ENCODE measurements at regions not wholly inside any gene's neighbourhood (a gene's known extent, or its start where the extent isn't known, plus 50 kb on each side); places are given as distances from the start of the nearest gene placed in this dataset.
"Not testable (repeated sequence)": the region's sequence is repeated elsewhere in the genome, so short reads cannot be mapped to it uniquely, and the experiment has no call there.

DNA sequence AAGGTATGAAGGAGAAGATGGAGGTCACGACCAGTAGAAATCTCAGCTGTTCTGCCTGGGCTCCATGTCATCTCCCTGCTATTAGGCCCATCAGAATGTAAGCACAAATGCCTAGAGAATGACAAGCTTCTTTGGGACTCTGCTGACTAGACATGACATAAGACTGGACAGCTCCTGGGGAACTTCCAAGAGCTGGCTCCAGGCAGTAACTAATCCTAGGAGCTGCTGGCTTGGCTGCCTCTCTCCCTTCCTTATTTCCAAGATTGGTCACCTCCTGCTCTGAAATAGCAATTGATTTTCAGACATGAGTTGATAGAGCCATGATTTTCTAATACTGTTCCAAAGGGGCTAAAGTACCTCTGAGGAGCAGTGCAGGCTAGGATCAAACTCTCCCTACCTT, 57.5 kb upstream of the TP53BP2 start:
- H3K4me1 ChIP-seq (ENCODE audit: control insufficient read depth, insufficient read depth, low read length, unreplicated experiment); H3K79me2 ChIP-seq (ENCODE audit: control insufficient read depth, insufficient read depth, low read length, unreplicated experiment); H3K27ac ChIP-seq (ENCODE audit: low read depth, low read length); H3K4me3 ChIP-seq (ENCODE audit: low read depth, low read length); H3K27me3 ChIP-seq (ENCODE audit: insufficient read depth, low read length); H3K36me3 ChIP-seq (ENCODE audit: insufficient read depth, low read length); H2AFZ ChIP-seq (ENCODE audit: low read length, unreplicated experiment): not testable (repeated sequence)

DNA sequence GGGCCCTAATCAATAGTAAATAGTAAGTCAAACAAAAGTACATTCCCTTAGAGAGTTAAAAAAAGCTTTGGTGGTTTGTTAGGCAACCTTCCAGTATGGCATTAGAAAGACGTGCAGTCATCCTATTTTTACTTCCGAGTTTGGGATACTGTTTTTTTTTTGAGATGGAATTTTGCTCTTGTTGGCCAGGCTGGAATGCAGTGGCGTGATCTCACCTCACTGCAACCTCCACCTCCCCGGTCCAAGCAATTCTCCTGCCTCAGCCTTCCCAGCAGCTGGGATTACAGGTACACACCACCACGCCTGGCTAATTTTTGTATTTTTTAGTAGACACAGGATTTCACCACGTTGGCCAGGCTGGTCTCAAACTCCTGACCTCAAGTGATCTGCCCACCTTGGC, 54.0 kb upstream of the TP53BP2 start:
- H3K36me3 ChIP-seq (ENCODE audit: insufficient read depth, low read length); H3K4me3 ChIP-seq (ENCODE audit: low read depth, low read length); H3K4me1 ChIP-seq (ENCODE audit: control insufficient read depth, insufficient read depth, low read length, unreplicated experiment); H3K27me3 ChIP-seq (ENCODE audit: insufficient read depth, low read length); H3K27ac ChIP-seq (ENCODE audit: low read depth, low read length); H2AFZ ChIP-seq (ENCODE audit: low read length, unreplicated experiment); H3K79me2 ChIP-seq (ENCODE audit: control insufficient read depth, insufficient read depth, low read length, unreplicated experiment): not testable (repeated sequence)

DNA sequence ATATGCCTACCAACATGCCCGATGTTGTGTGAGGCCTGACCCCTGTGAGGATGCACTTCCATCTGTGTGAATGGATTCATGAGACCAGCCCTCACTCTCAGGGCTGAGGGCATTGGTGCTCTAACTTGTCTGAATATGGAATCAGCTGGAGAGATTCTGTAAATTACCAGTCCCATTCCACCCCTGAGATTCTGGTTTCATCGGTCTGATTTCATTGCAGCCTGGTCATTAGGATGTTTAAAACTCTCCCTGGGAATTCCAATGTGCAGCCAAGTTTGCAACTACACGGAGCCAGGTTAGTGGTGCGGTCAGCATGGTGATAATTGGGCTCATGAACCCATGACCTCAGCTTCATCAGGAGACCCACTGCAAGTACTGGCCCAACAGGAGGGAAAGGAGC, 51.4 kb upstream of the TP53BP2 start:
- H2AFZ ChIP-seq (ENCODE audit: low read length, unreplicated experiment); H3K27me3 ChIP-seq (ENCODE audit: insufficient read depth, low read length); H3K79me2 ChIP-seq (ENCODE audit: control insufficient read depth, insufficient read depth, low read length, unreplicated experiment); H3K4me1 ChIP-seq (ENCODE audit: control insufficient read depth, insufficient read depth, low read length, unreplicated experiment); H3K4me3 ChIP-seq (ENCODE audit: low read depth, low read length); H3K27ac ChIP-seq (ENCODE audit: low read depth, low read length); H3K36me3 ChIP-seq (ENCODE audit: insufficient read depth, low read length): not testable (repeated sequence)

DNA sequence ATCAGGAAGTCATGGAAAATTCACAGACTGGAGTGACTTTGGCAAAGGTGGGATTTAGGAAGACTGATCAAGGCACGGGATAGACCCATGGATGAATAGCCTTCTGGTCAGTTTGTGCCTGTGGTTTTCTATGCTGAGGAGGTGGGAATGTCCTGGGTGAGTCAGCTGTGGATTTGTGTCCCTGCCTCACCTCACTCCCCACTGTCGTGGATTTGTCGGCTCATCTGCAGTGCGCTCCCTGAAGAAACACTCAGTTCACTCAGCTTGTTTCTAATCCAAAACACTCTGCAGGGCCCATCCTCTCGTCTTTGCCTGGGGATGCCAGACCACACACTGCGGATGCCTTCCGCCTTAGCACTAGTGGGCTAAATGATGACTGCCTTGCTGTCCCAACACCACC, 50.2 kb upstream of the TP53BP2 start:
- not testable (repeated sequence) for H3K36me3 ChIP-seq (ENCODE audit: insufficient read depth, low read length); H3K79me2 ChIP-seq (ENCODE audit: control insufficient read depth, insufficient read depth, low read length, unreplicated experiment); H3K4me3 ChIP-seq (ENCODE audit: low read depth, low read length); H3K27me3 ChIP-seq (ENCODE audit: insufficient read depth, low read length); H3K4me1 ChIP-seq (ENCODE audit: control insufficient read depth, insufficient read depth, low read length, unreplicated experiment); H2AFZ ChIP-seq (ENCODE audit: low read length, unreplicated experiment); H3K27ac ChIP-seq (ENCODE audit: low read depth, low read length)
